ENCODE measurements at regions not wholly inside any gene's neighbourhood (a gene's known extent, or its start where the extent isn't known, plus 50 kb on each side); places are given as distances from the start of the nearest gene placed in this dataset.
"Not testable (repeated sequence)": the region's sequence is repeated elsewhere in the genome, so short reads cannot be mapped to it uniquely, and the experiment has no call there.

DNA sequence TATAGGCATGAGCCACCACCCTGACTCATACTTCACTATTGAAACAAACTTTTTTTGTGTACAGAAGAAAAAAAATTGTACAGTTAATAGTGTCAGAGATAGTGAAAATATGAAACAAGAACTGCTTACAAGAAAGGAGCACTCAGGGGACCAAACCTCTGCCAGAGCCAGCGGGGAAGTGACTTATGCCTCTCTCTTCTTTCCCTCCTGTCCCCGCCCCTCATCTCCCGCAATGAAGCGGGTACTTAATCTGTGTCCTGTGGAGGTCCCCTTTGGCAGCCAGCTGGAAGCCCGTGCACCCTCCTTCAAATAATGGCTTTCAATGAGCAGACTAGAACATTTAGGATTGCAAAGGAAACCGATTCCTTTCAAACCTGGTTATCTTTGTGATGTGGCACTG, 51.5 kb downstream of the PPIAL4A start:
- not testable (repeated sequence) for DNase-seq

DNA sequence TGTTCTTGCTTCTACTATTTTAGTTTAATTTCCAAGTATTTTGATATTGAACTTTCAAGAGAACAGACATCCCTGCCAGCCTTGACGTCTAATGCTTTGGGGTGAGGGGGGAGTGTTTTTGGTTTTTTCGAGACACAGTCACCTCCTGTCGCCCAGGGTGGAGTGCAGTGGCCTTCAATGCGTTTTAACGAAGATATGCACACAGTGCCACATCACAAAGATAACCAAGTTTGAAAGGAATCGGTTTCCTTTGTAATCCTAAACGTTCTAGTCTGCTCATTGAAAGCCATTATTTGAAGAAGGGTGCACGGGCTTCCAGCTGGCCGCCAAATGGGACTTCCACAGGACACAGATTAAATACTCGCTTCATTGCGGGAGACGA, 52.3 kb downstream of the PPIAL4A start:
- DNase-seq: not testable (repeated sequence)

DNA sequence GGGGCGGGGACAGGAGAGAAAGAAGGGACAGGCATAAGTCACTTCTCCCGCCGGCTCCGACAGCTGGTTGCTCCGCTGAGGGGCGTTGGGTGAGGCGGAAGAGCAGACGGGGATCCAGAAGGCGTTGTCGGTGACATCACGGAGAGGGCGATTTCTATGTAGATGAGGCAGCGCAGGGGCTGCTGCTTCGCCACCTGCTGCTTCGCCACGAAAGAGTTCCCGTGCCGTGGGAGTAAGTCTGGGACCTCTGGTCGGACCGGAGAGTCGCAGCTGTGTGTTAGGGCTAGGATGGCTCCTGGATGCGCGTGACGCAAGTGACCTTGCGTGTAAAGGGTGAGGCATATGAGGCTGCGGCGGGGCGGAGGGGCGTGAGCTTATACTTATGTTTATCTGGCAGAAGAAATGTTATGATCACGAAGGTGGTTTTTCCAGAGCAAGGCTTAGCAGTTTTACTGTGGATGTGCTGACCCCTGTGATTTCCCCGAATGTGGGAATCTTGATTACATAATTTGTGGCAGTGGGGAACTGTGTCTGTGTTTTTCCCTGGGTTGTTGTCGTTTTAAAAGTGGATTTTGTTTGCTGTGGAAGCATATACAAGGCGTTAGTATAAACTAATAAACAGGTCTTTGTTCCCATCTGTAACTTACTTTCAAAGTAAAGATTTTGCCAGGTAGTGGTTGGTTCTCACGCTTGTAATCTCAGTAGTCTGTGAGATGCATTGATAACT, 52.8 kb downstream of the PPIAL4A start:
- DNase-seq: peak; percentile 59

DNA sequence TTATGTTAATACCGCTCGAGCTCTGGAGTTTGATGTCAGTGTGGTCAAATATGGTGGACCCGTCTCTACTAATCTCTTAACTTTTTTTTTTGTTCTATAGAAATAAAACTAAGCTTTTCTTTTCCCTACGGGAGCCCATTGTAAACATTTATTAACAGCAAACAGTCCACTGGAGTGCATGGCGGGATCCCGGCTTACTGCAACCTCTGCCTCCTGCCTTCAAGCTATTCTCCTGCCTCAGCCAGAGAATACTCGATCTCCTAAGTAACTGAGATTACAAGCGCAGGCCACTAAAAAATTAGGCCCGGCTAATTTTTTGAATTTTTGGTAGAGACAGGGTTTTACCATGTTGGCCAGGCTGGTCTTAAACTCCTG, 53.4 kb downstream of the PPIAL4A start:
- DNase-seq: not testable (repeated sequence)

DNA sequence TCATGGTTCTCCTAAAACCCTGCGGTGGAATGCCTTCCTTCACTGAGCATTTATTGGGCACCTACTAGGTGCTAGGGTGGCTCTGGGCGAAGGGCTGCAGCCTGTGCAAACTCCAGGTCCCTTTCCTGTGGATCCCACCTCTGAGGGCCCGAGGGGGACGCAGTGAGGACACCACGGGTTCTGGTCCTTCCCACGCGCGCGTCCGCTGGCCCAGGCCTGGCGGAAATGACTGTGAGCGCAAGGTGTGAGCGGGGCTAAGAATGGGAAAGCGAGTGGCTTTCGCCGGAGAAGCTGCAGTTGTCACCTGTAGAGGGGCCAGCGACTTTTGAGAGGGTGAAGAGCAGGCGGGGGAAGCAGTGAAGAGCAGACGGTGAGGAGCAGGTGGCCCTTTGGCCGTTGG, 55.1 kb downstream of the PPIAL4A start:
- not testable (repeated sequence) for DNase-seq

DNA sequence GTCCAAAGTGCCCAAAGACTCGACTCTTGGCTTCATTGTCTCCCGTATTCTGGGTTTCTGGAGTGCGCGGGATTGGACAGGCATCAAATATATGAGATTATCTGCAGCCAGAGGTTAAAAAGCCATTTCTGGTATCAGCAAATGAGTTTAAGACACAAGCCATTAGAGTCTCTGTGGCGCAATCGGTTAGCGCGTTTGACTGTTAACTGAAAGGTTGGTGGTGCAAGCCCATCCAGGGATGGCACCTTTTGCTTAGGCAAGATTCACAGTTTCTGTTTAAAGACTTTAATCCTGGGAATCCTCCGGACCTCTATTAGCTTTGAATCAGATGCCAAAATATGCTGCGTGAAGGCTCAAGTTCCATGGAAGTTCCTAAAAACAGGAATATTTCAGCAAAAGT, 55.6 kb downstream of the PPIAL4A start:
- not testable (repeated sequence) for DNase-seq

DNA sequence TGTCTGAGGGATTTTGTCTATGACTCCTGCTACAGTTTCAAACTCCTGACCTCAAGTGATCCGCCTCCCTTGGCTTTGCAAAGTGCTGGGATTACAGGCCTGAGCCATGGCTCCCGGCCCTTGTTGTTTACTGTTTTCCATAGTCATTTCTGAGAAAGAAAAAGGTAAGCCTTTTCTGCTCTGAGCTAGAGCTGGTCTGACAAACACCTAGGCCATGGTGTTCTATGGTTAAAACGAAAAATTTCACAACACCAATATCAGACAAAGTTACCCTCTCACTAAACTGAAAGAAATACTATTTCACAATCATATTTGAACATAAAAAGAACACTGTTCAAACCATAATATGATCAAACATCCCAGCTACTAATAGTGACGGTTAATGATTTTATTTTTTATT, 57.5 kb downstream of the PPIAL4A start:
- not testable (repeated sequence) for DNase-seq

DNA sequence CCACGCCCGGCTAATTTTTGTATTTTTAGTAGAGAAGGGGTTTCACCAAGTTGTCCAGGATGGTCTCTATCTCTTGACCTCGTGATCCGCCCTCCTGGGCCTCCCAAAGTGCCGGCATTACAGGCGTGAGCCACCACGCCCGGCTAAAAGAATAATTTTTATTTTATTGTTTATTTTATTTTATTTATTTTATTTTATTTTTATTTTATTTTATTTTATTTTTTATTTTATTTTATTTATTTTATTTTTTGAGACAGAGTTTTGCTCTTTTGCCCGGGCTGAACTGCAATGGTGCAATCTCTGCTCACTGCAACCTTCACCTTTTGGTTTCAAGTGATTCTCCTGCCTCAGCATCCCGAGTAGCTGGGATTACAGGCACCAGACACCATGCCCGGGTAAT, 60.2 kb downstream of the PPIAL4A start:
- DNase-seq: not testable (repeated sequence)

DNA sequence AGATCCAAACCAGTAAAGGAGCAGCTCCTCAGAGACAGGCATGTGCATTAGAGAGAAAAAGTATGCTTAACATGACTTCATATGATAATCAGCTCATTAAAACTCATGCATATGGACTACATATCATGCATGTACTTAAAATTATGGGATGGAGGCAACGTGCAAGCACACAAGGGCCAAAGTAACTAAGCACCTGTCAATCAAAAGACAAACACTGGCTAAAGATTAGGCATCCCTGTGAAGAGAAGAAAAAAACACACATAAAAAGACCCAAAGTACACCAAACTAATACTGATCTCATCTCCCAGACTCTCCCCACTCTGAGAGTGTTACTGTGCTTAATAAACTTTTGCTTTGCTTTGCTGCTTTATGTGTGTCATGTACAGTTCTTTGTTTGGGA, 61.1 kb downstream of the PPIAL4A start:
- DNase-seq: not testable (repeated sequence)

DNA sequence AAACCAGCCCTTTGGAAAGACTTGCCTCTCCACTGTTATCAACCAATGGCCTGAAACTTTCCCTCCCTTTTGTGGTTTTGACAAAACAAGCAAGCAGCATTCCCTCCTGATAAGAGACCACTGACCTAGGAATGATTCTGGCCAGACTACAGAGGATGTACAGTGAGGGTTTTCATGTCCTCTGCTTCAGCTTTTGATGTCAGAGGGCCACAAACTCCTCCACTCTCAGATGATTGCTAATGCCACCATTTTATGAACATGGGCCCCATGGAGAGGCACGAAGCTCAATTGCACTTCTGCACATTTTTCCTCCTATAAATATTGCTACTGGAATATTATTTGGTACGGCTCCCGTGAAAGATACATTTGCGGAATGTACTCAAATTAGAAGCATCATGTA, 61.5 kb downstream of the PPIAL4A start:
- DNase-seq: not testable (repeated sequence)

DNA sequence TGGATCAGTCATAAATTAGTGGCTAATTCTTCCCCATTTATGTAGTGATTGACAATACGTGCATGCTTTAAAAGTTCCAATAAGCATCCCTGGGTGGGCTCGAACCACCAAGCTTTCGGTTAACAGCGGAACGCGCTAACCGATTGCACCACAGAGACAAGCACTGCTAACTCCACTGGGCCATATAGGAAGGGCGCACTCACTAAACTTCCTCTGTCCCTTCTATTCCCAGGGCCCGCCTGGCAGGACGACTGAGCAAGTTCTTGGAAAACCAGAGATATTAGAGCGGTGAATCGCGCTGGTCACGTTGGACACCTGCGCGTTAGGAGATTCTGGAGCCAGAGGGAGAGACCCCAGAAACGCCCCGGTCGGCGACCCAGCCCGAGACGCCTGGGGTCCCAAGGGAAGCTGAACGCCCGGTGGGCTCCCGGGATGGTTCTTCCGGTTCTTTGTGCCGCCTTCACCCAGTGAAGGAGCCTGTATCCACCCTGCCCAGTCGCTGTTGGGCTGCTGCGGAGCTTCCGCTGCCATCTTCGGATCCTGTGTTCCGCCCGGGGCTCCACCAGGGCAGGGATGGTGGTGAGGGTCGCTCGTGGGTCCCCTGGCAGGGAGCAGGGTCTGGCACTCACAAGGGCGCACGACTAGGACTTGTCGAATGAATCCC, 62.8 kb downstream of the PPIAL4A start:
- not testable (repeated sequence) for DNase-seq

DNA sequence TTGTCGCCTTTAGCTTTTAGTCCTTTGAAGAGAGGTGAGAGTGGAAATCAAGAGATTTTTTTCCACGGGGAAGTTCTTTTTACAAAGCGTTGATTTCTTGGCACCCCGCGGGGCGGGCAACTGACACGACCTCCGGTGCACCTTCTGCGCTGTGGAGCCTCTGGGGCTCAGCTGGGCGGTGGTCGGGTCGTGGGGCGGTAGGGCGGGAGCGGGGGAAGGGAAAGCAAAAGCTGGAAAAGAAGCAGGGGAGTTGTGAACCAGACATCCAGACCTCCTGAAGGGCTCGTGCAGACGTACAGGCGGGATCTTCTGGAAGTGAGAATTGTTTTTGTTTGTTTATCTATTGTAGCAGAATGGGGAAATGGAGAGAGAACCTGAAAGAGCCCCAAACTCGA, 63.3 kb downstream of the PPIAL4A start:
- not testable (repeated sequence) for DNase-seq

DNA sequence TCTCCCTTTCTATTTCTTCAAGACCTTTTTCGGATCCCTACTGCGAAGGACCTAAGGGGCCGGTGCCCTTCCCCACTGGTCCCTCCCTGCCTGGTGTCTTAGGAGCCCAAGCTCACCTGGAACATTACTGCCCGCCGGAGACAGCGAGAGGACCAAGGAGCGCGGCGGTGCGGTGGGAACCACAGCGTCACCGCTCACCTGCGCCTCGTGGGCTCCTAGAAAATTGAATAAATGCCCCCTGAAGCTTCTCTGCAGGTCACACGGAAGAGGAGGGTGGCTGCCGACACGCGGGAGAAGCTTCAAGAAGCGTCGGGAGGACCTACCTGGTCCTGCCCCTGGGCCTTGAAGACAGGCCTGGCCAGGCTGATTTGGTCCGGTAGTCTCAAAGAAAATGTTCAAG, 65.2 kb downstream of the PPIAL4A start:
- DNase-seq: no peak

DNA sequence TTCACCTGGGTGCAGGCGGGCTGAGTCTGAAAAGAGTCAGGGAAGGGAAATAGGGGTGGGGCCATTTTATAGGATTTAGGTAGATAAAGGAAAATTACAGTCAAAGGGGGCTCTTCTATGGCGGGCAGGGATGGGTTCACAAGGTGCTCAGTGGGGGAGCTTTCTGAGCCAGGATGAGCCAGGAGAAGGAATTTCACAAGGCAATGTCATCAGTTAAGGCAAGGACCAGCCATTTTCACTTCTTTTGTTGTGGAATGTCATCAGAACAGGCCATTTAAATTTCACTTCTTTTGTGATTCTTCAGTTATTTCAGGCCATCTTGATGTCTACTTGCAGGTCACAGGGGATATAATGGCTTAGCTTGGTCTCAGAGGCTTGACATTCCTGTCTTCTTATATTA, 66.4 kb downstream of the PPIAL4A start:
- DNase-seq: not testable (repeated sequence)

DNA sequence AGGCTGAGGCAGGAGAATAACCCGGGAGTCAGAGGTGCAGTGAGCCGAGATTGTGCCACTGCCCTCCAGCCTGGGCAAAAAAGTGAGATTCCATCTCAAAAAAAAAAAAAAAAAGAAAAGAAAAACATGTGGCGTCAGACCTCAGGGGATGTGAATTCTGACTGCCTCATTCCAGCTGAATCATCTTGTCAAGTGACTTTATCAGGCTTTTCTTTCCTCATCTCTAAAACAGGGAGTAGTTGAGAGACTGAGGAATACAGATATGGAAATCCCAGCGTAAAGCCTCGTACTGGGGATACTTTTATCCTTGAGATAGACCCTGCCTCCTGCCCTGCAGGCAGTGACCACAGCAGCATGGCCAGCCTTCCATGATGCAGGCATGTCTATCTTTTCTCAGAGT, 76.4 kb downstream of the PPIAL4A start:
- DNase-seq: not testable (repeated sequence)

DNA sequence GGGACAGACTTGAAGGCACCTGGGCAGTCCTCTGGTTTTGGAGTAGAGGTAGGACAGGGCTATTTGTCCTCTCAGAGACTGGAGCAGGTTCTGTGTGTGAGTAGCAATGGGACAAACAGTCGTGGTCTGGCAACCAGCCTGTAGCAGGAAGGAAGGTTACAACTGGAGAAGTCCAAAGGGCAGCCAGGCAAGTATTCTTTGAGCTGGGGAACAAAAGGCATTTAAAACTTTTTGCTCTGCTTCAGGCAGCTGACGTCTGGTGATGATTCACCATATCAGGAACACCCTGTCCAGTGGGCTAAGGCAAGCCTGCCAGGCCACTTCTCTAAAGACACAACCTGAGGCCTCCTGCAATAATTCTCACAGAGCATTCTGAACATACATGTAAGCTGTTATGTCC, 83.3 kb downstream of the PPIAL4A start:
- not testable (repeated sequence) for DNase-seq

DNA sequence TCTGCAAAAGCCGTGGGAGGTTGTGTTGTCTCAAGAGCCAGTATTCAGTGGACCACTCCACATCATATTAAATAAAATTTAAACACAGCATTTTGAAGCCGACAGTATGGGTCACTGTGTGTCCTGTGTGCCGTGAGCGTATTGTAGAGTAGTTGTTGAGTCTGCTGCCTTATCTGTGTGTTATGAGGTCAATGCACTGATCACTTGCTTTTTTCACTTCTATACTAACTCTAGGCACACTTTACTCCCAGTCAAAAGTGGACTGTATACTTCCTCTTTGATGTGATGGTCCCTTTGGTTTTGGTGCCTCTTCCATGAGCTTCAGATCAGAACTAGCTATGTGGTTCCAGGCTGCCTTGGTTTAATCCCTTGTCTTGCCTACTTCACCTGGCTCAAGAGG, 84.3 kb downstream of the PPIAL4A start:
- DNase-seq: not testable (repeated sequence)

DNA sequence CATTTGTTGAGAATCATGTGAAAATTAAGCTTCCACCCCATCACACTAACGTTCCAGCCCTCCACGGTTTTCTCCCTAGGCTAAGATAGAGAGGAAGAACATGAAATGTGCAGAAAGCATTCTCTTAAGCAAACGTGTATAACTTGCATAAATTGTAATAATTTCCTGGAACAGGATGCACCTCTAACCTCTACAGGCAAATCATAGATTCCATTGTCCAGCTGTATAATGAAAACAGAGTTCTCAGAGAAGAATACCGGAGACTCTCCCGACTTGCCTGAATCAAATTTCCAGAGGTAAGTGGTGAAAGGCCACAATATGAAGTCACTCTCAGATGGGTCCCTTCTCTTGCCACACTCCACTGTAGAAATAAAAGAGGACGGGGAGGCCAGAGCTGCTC, 87.7 kb downstream of the PPIAL4A start:
- not testable (repeated sequence) for DNase-seq

DNA sequence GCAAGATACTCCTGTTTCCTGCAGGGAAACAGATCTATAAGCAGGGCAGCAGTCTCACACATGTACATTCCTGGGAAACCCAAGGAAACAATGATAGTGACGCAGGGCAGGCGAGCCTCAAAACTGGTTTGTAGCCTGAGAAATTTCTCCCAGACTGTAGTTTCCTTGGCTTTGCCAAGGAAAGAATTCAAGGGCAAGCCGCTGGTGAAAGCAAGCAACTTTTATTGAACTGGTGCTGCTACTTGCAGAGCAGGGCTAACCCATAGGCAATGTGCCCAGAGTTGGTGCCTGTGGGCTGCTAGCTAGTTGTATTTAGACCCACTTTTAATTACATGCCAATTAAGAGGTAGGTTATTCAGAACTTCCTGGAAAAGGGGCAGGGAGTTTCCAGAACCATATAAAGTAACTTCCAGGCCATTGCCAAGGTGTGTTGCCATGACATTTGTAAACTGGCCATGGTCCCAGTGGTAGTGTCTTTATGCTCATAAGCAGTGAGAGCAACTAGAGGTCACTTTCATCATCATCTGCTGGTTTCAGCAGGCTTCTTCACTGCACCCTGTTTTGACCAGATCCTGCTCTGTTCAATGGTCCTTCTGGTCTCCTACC, 92.0 kb downstream of the PPIAL4A start:
- not testable (repeated sequence) for DNase-seq

DNA sequence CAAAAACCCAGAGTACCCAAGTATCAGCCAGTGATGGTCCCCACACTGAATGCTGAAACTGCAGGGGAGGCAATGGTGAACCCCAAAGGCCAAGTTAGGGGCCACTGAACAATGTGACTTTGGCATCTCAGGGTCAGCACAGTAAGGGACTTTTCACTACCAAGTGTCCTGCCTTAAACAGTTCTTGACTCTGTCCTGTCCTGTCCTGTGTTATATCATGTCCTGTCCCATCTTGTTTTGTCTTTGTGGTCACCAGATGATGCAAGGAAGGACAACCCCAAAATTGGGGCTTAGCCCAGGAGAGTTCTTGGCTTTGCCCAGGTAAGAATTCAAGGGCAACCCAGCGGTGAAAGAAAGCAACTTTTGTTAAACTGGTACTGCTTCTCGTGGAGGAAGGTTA, 105.0 kb downstream of the PPIAL4A start:
- DNase-seq: not testable (repeated sequence)

DNA sequence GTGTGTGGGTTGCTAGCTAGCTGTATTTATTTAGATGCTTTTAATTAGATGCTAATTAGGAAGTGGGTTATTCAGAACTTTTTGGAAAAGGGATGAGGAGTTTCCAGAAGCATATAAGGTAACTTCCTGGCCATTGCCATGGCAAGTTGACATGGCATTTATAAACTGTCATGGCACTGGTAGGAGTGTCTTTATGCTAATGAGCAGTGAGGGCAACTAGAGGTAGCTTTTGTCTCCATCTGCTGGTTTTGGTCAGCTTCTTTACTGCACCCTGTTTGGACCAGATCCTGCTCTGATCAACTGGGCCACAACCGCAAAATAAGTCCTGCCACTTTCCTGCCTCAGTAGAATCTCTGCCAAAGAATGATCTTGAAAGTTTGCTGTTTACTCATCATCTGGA, 105.5 kb downstream of the PPIAL4A start:
- DNase-seq: not testable (repeated sequence)

DNA sequence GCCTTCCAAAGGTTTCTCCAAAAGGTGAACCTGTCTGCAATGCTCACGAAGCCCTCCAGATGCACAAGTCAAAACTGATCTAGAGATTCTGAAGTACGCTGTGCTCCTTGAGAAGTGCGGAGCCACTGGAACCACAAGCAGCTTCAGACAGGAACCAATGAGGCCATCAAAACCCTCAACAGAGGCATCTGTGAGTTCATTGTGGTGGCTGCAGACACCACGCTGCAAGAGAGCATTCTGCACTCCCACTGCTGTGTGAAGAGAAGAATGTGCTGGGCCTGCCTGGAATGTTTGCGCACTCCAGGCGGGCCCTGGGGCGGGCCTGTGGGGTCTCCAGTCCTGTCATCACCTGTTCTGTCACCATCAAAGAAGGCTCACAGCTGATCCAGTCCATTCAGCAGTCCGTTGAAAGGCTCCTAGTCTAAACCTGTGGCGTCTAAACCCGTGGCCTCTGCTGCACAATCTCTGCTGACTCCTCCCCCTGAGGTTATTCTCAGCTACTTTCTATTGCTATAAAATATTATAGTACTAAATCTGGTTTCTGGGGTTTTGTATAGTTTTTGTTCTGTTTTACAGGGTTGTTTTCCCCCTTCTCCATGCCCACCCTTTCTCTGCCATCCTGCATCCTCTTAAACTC, 111.6 kb downstream of the PPIAL4A start:
- not testable (repeated sequence) for DNase-seq

DNA sequence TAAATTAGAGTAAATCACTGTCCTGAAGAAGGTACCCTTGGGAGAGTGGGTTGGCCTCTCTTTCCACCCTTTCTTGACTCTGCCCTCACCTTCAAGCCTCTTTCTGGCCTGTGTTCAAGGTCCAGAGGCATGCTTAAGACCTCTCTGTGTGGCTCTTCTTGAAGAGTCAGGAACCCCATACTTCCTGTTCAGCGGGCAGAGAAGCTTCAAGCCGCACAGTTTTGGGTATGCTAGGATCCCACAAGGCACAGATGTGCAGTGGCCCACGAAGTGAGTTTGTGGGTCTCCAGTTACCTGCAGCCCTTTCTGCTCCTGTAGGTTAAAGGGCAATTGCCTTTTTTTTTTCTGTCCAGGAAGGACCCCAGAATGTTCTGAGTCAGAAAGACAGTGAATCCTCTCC, 113.7 kb downstream of the PPIAL4A start:
- DNase-seq: not testable (repeated sequence)

DNA sequence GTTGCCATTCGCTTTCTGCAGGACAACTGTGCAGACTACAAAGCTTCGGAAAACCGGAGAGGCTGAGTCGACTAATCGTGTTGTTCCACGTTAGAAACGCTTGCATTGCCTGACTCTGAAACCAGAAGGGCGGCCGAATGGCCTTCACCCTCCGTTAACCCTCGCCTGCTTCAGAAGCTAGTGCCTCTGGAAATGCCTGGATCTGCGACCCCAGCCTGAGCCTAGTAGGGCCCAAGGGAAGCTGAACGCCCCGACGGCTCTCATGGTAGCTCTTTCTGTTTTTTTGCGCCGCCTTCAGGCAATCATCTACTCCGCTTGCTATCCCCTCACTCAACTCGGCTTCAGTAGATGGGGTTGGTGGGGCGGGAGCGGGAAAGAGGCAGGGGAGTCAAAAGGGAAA, 117.3 kb downstream of the PPIAL4A start:
- DNase-seq: not testable (repeated sequence)
